HG02943 (cell line): ENCODE measurements at regions not wholly inside any gene's neighbourhood (a gene's known extent, or its start where the extent isn't known, plus 50 kb on each side); places are given as distances from the start of the nearest gene placed in this dataset.
"Not testable (repeated sequence)": the region's sequence is repeated elsewhere in the genome, so short reads cannot be mapped to it uniquely, and the experiment has no call there.

Source experiments
- ATAC-seq: cut with Tn5 transposase; IDR thresholded peaks from one replicate; pipeline ENCODE4 v1.9.1; 2021; ENCODE audit warnings: mild to moderate bottlenecking, low read depth, moderate library complexity; ENCODE audit not compliant: unreplicated experiment

DNA sequence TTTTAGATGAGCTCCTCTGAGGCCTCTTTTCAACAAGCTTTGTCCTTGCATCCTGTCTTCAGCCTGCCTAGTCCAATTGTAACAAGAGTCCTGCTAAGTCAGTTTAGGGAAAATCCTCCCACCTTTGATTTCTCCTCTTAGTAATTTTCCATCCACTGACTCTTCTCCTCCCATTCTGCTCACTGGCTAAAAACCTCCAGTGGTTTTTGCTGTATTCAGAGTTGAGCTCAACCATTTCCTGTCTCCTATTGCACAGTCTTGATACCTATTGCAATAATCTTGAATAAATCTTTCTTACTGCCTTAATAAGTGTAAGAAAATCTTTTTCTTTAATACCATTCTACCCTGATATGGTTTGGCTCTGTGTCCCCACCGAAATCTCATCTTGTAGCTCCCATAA is 117.8 kb upstream of the ENPP6 start:
- no peak for ATAC-seq

DNA sequence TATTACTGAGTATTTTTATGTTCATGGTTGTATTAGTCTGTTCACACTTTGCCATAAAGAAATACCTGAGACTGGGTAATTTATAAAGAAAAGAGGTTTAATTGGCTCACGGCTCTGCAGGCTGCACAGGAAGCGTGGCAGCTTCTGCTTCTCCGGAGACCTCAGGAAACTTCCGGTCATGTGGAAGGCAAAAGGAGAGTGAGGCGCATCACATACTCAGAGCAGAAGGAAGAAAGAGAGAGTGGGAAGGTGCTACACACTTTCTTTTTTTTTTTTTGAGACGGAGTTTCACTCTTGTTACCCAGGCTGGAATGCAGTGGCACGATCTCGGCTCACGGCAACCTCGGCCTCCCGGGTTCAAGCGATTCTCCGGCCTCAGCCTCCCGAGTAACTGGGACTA is 115.8 kb upstream of the ENPP6 start:
- not testable (repeated sequence) for ATAC-seq

DNA sequence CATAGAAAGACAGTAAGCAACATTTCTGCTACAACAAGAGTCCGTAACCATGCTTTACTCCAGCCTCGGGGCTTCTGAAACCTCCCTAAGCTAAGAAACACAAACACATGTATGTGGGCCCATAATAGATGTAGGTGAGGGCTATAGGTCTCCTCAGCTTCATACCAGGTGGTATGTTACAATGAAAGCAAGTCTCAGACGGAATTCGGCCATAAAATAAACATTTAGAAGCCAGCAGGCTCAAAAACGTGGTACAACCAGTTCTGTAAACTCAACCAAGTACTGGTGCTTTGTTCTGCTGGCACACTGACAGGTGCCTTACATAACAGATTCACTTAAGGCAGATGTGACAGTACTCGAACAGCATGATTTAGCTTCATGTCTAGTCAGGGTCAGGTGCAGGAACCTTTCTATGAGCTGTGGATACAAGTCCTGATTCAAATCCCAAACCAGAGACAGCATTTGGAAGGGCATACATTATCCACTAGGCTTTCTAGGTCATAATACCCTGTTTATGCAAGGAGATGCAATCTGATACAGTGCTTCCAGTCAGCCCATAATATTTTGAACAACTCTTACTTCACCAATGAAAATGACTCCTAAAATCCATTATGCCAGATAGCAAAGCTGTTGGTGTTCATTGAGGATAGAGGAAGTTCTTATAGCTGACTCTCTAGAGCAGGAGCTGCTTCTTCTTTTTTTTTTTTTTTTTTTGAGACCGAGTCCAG is 113.8 kb upstream of the ENPP6 start:
- ATAC-seq: no peak

DNA sequence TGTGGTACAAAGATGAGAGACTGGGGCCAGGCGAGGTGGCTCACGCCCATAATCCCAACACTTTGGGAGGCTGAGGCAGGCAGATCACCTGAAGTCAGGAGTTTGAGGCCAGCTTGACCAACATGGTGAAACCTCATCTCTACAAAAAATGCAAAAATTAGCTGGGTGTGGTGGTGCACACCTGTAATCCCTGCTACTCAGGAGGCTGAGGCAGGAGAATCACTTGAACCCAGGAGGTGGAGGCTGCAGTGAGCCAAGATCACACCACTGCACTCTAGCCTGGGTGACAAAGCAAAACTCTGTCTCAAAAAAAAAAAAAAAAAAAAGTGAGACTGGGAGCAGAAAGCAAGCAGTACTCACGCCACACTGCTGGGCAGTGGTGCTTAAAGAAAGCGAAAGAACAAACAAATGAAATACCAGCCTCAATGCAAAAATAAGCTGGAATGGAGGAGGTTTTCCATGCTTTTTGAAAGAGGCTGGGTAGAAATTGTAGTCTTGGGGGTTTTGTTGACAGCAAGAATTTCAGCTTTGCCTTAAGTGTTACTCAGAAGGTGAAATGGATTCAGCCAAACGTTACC is 112.9 kb upstream of the ENPP6 start:
- not testable (repeated sequence) for ATAC-seq

DNA sequence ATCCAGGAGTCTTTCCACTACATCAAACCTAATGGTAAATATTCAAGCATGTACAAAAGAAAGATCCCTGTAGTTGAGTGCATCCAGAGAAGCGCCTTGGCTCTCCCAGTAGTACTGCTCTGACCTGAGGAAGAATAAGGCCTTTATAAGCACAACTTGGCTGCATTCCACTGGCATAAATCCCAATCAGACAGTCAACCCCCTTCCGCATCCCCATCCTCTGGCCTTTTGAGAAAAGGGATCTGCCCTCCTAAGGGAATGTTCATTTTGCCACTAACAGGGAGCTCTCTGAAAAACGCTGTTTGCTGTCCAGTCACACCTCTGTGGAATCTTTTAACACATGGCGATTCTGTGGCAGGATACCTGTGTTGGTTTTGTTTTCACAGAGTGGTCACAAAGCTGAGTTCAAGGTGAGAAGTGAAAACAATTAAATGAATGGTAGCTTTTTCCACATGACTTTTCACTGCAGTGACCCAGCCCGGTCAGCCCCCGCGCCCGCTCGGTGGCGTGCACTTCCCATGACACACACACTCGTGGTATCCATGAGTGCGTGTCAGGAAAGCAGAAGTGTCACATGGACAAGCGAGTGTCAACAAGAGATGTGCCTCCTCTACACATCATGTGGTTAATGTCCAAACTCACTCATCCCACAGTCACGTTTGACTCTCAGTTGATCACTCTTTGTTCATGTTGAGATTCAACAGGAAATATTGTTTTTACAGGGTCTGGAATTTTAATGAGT is 112.2 kb upstream of the ENPP6 start:
- ATAC-seq: peak; percentile 56

DNA sequence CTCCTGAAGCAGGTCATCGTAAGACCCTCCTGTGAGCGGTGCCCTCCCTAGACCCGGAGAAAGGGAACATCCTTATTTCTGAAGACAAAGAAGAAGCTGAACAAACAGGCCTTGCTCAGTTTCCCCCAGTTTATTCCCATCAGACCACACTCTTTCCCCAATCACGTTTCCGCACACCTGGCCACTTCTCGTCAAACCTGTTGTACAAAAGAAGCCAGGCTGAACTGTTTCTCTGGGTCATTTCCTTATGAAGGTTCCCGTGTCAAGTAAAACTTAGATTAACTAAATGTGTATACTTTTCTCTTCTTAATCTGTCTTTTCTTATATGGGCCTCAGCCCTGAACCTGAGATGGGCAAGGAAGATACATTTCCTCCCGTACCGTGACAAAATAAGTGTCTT is 111.6 kb upstream of the ENPP6 start:
- no peak for ATAC-seq

DNA sequence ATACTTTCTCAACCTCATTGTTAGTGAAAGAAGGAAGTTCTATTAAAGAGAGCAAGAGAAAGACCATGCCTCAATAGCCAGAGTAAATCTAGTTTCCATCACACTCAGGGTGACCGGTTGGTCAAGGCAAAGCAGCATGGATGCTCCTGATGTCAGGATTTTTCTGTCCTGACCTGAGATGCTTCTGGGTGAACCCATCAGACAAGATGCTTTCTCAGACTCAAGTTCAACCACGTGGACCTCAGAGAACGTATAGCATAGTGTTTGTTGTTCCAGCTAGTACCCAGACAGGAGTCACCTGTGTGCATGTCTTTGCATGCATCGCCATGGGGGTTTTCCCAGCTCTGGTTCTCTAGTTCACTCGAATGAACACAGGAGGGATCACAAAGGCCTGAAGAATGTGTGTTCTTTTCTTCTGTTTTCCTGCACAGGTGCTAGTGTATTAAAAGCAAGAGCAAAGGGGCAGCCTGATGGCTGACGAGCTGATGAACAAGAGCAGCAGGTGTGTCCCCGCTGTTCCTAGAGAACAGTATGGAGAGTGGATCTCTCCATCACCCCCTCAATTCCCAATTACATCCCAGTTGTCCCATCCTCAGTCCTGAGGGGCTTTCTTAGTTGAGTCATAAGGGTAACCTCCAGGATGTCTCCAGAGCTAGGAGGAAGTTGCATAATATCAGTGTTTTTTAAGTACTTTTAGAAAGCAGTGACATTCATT is 110.5 kb upstream of the ENPP6 start:
- peak; percentile 63 for ATAC-seq

DNA sequence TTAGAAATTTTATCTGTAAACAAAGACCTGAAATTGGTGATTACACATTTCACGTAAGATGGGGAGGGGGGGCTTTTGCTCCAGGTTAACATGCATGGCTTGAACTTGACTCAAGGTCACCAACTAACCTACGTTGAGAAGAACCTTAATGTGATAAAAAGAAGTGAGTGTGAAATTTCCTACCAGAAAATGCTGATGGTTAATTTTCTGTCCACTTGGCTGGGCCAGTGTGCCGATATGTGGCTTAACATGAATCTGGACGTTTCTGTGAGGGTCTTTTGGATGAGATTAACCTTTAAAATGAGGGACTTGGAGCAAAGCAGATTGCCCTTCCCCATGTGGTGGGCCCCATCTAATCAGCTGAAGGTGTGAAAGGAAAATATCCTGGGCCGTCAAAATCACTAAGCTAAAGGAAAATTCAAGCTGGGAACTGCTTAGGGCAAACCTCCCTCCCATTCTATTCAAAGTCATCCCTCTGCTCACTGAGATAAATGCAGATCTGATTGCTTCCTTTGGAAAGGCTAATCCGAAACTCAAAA is 107.3 kb upstream of the ENPP6 start:
- ATAC-seq: no peak

DNA sequence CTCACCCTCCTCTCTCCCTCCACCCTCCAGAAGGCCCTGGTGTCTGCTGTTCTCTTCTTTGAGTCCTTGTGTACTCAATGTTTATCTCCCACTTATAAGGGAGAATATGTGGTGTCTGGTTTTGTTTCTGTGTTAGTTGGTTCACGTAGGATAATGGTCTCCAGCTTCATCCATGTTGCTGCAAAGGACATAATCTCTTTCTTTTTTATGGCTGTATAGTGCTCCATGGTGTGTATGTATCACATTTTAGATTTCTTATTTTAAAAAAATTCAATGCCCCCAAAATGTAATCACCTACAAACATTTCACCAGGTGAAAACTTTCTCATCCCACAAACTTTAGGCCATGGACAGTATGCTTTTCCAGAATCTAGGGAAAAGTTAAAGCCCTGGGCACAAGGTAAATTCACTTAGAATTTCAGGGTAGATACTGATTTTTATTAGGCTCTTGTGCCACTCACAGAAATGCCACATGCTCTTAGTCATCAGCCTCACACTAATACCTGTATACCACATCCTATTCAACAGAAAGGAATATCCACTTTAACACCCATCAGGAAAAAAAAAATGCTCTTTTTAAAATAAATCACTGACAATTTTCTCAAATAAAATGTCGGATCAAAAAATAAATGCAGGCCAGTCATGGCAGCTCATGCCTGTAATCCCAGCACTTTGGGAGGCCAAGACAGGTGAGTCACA is 104.8 kb upstream of the ENPP6 start:
- ATAC-seq: no peak

DNA sequence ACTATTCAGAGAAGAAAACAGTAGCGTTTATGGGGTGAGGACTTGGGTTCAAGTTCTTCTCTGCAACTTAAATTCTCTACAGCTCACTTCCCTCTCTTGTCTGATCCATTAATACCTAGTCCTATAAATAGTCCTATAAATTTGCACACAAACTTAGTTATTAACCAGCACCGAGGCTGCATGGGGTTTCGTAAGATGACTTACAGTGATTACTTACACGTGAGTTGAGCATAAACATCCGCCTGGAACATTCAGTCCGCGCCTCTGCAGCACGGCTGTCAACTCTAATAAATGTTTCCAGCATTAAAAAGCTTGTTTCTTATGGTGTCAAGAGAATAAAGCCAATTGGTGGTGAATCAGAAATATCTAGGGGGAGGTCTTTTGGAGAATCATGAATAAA is 103.0 kb upstream of the ENPP6 start:
- no peak for ATAC-seq

DNA sequence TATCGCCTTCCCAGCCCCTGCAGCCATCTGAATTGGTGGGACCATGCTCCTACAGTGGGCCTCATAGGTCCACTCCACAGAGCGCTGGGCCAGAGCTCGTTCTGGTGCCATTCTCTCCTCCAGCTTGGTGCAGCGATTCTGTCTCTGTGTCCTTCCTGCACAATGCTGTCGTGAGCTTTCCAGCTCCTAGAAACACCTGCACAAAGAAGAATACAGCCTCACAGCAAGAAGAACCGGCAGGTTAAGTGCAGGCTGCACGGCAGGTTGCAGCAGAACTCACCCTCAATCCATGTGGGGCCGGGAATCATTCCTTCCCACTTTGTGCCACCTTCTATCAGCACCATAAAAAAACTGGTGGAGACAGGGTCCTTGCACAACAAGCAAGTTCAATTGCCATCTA is 101.2 kb upstream of the ENPP6 start:
- peak; percentile 1 for ATAC-seq

DNA sequence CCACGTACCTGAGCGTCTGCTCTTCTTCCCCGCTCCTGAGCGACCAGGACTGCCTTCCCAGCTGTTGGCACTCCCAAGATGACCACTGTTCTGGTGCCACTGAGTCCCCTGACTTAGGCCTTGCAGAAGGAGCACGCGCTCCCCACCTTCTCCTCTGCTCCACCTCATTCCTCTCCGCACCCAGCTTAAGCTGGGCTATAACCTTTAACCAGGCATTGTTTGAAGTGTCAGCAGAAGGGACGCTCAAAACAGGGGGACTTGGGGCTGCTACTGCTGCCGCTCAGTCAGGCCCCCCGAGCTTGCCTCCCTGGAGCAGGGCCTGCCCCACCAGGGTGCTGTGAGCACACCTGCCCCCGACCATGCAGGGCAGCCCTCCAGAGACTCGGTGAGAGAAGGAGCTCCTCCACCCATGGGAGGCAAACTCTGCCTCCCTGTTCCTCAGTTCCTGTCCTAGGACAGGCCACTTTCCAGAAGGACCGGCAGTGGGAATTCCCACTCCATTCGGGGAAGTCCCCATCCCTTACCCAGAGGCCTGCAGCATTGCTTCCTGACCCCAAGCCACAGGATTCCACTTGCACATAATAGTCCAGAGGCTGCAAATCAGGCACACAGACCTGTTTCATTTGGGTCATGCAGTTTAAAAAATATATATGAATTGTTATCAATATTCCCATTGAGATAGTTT is 99.7 kb upstream of the ENPP6 start:
- no peak for ATAC-seq

DNA sequence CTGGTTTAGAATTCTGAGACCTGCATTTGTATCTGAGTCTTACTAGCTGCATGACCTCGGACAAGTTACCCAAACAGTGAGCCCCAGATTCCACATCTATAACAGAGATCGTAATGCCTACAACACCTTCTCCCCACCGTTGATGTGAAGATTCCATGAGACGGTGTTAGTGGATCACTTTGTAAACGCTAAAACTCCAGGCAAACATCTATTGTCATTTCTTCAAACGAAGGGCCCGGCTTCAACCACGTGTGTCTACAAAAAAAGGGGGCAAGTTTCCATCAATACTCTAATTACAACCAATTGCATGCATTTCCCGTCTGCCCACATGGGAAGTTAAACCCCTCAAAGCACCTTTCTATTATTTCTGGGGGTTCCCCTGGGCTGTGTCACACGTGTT is 99.1 kb upstream of the ENPP6 start:
- no peak for ATAC-seq

DNA sequence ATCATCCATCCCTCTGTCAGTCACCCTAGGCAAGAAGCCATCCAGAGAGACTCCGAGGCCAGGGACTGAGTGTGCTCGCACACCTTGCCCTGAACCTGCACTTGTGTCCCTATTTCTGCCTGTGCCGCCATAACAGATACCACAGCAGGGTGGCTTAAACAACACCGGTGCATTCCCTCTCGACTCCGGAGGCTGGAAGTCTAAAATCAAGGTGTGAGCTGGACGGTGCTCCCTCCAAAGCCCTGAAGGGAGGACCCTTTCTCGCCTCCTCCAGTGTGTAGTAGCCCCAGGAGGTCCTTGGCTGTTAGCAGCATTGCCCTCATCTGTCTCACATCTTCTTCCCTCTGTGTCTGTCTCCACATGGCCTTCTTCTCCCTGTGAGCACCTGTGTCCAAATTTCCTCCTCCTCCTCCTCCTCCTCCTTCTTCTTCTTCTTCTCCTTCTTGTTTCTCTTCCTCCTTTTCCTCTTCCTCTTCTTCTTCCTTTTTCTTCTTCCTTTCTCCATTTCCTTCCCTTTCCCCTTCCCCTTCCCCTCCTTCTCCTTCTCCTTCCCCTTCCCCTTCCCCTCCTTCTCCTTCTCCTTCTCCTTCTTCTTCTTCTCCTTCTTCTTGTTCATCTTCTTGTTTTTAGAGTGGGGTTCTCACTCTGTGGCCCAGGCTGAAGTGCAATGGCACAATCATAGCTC is 98.1 kb upstream of the ENPP6 start:
- no peak for ATAC-seq

DNA sequence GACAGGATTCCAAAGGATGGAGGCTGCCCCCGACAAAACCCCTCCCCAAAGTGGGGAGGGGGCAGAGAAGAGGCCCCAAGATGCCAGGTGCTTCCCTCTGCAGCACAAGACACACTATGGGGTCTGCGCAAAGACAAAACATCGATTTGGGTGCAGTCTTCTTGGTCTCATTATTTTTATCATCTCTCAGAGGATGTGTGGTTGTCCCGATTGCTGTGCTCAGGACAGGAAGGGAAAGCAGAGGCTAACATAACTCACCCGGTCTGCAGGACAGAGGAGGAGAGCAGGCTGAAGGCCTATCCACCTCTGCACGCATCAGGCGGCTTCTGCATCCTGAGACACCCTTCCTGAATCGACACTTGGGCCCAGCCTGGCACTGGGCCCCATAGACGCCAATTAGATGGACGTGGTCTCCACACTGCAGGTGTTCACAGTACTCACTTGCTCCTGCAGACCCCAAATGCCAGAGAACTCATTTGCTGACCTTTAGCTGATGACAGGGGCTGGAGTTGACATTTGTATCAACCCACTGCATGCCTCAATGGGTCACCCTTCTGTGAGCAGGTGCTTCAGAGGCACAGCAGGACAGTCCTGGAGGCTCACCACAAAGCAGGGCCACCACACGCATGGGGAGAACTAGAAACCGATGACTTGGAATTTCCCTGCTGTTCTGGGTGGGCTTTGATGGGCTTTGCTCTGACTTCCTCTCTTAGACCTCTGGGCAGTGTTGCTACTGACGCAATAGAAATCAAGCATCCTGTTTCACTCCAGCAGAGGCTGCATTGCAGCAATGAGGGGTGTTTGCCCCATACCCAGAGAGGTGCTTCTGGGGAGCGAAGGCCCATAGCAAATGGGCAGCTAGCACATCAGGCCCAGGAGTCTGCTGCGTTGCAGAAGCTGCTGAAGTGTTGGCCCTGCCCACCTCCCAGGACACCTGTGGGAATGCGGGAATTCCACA is 96.3 kb upstream of the ENPP6 start:
- ATAC-seq: peak; percentile 63

DNA sequence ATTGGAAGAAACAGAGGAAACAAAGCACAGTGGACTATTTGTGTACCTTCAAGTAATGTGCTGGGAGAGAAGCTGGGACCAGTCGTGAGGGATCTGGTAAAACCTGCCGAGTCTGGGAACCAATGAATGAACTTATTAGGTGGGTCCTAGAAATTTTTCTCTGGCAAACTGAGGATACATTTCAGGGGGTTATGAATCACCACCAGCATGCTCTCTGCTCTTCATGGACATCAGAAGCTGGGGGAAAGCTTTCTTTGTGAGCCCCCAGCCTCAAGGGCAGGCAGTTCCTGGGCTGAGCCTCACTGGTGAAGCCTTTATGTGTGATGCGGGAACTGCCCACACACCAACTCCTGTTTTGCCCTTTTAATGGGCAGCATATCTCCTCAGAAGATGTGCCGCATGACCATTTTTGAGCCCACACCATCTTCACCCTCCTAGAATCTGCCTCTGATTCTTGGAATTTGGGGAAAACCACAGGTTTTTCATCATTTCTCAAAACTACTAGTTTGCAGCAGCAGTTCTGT is 95.4 kb upstream of the ENPP6 start:
- no peak for ATAC-seq

DNA sequence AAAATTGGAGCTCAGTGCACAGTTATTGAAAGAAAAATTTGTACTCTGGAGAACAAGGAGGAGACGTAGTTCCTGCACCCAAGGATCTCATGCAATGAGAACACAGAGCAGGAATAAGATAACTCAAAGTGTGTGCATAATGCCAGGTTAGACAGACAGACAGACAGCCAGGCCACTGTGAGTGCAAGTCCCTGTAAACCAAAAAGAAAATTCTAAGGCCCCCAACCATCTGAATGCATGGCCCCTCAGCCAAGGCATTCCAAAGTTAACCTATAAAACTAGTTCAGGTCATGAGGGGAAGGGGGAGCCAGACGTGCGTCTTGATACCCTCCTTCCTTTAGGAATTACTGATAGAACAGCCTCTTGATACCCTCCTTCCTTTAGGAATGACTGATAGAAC is 94.5 kb upstream of the ENPP6 start:
- ATAC-seq: no peak
